SH-SY5Y (cell line): ENCODE measurements at regions not wholly inside any gene's neighbourhood (a gene's known extent, or its start where the extent isn't known, plus 50 kb on each side); places are given as distances from the start of the nearest gene placed in this dataset.

Source experiments
- GATA2 ChIP-seq: IDR thresholded peaks from 2 replicates; pipeline ENCODE4 v1.6.1; 2011; ENCODE audit warnings: mild to moderate bottlenecking, low read depth, low read length
- GATA3 ChIP-seq: IDR thresholded peaks from 2 replicates; pipeline ENCODE4 v1.6.1; 2011; ENCODE audit warnings: low read depth, mild to moderate bottlenecking, low read length, moderate library complexity

GRCh38 chr4:181908168-181908567 lies 335.0 kb upstream of the TENM3 start:
- no peak for TF ChIP-seq GATA2
- TF ChIP-seq GATA3 = no peak
